ENCODE measurements at regions not wholly inside any gene's neighbourhood (a gene's known extent, or its start where the extent isn't known, plus 50 kb on each side); places are given as distances from the start of the nearest gene placed in this dataset.

GRCh38 chr12:92492291-92492690, 210.5 kb upstream of the PLEKHG7 start:
- DNase-seq: no peak

- no peak for DNase-seq
Measured at GRCh38 chr12:92489781-92490180, 213.0 kb upstream of the PLEKHG7 start.

- no peak for DNase-seq
Measured at GRCh38 chr12:92488735-92489134, 214.1 kb upstream of the PLEKHG7 start.

GRCh38 chr12:92487138-92487485, 215.7 kb upstream of the PLEKHG7 start:
- DNase-seq: no peak

- DNase-seq: no peak
Measured at GRCh38 chr12:92486443-92487137, 216.2 kb upstream of the PLEKHG7 start.

- DNase-seq: no peak
Measured at GRCh38 chr12:92485351-92486348, 217.1 kb upstream of the PLEKHG7 start.

- DNase-seq: no peak
Measured at GRCh38 chr12:92482599-92482998, 220.2 kb upstream of the PLEKHG7 start.

GRCh38 chr12:92481066-92481465, 221.7 kb upstream of the PLEKHG7 start:
- DNase-seq: no peak

- DNase-seq: no peak
Measured at GRCh38 chr12:92478692-92479091, 224.1 kb upstream of the PLEKHG7 start.

- DNase-seq: no peak
Measured at GRCh38 chr12:92476844-92477243, 225.9 kb upstream of the PLEKHG7 start.

- DNase-seq: no peak
Measured at GRCh38 chr12:92473564-92473963, 229.2 kb upstream of the PLEKHG7 start.

- peak; percentile 22 for DNase-seq
Measured at GRCh38 chr12:92472201-92472600, 230.6 kb upstream of the PLEKHG7 start.

- DNase-seq: no peak
Measured at GRCh38 chr12:92471551-92471950, 231.2 kb upstream of the PLEKHG7 start.

GRCh38 chr12:92470608-92471021, 232.2 kb upstream of the PLEKHG7 start:
- no peak for DNase-seq

- no peak for DNase-seq
Measured at GRCh38 chr12:92469837-92470236, 233.0 kb upstream of the PLEKHG7 start.

- no peak for DNase-seq
Measured at GRCh38 chr12:92468358-92469020, 234.3 kb upstream of the PLEKHG7 start.

GRCh38 chr12:92467886-92468285, 234.9 kb upstream of the PLEKHG7 start:
- DNase-seq: no peak

- no peak for DNase-seq
Measured at GRCh38 chr12:92466391-92467305, 236.1 kb upstream of the PLEKHG7 start.

- DNase-seq: no peak
Measured at GRCh38 chr12:92465786-92466295, 236.9 kb upstream of the PLEKHG7 start.

- no peak for DNase-seq
Measured at GRCh38 chr12:92464911-92465310, 237.9 kb upstream of the PLEKHG7 start.

GRCh38 chr12:92463171-92463570, 239.6 kb upstream of the PLEKHG7 start:
- DNase-seq: no peak

- DNase-seq: no peak
Measured at GRCh38 chr12:92462527-92462926, 240.3 kb upstream of the PLEKHG7 start.
